A673 (cell line): ENCODE measurements at regions not wholly inside any gene's neighbourhood (a gene's known extent, or its start where the extent isn't known, plus 50 kb on each side); places are given as distances from the start of the nearest gene placed in this dataset.

Experiments used
- BruUV-seq: library from RNA; stranded (reverse); fragments of 400-500 nt; replicated peaks from 2 replicates; lab custom pipeline; 2021; lab: Mats Ljungman, UMichigan
- CTCF ChIA-PET: fragments of 300-600 bp; sonication (Branson Sonifier 250); formaldehyde crosslinking; loops from one replicate; lab custom pipeline; 2022; ENCODE audit warnings: antibody characterized with exemption; lab: Charles Lee
- POLR2A ChIA-PET: fragments of 300-600 bp; sonication (Branson Sonifier 250); formaldehyde crosslinking; loops from one replicate; lab custom pipeline; 2022; ENCODE audit warnings: antibody characterized with exemption; ENCODE audit not compliant: low non-redundant PET; lab: Charles Lee
- DNase-seq: peaks from one replicate; pipeline ENCODE4 v3.0.0-alpha.2; 2015; ENCODE audit warnings: low spot score
- H3K27ac ChIP-seq: fragments of 200-600 bp; sonication (generic); 2 replicates; pipeline ENCODE4 v1.5.1; 2016; ENCODE audit warnings: mixed run types, low read depth, mild to moderate bottlenecking, mixed read lengths, antibody characterized with exemption, low read length; ENCODE audit not compliant: poor library complexity, severe bottlenecking
- H3K27me3 ChIP-seq: fragments of 200-600 bp; sonication (generic); replicated peaks from 2 replicates; pipeline ENCODE4 v1.6.1; 2017; ENCODE audit warnings: mixed run types, low read depth, mild to moderate bottlenecking, mixed read lengths, antibody characterized with exemption, low read length; ENCODE audit not compliant: insufficient read depth, poor library complexity
- H3K36me3 ChIP-seq: fragments of 200-600 bp; sonication (generic); 2 replicates; pipeline ENCODE4 v1.6.1; 2016; ENCODE audit warnings: mixed run types, mild to moderate bottlenecking, mixed read lengths, antibody characterized with exemption, low read length; ENCODE audit not compliant: insufficient read depth, poor library complexity, severe bottlenecking
- H3K4me1 ChIP-seq: fragments of 200-600 bp; sonication (generic); 2 replicates; pipeline ENCODE4 v1.6.1; 2017; ENCODE audit warnings: mixed run types, mild to moderate bottlenecking, mixed read lengths, antibody characterized with exemption, low read length; ENCODE audit not compliant: insufficient read depth, poor library complexity, severe bottlenecking
- H3K4me3 ChIP-seq: fragments of 200-600 bp; sonication (generic); 2 replicates; pipeline ENCODE4 v1.5.1; 2016; ENCODE audit warnings: low read depth, mixed run types, mild to moderate bottlenecking, mixed read lengths, low read length; ENCODE audit not compliant: poor library complexity, severe bottlenecking
- H3K9me3 ChIP-seq: fragments of 200-600 bp; sonication (generic); 2 replicates; pipeline ENCODE4 v1.6.1; 2016; ENCODE audit warnings: mixed run types, low read depth, mild to moderate bottlenecking, mixed read lengths, antibody characterized with exemption, low read length; ENCODE audit not compliant: poor library complexity, severe bottlenecking
- EZH2 ChIP-seq: fragments of 200-600 bp; sonication (generic); IDR thresholded peaks from 2 replicates; pipeline ENCODE4 v1.6.1; 2017; ENCODE audit warnings: borderline replicate concordance, low read depth, mild to moderate bottlenecking, mixed read lengths, antibody characterized with exemption, low read length; ENCODE audit not compliant: poor library complexity, severe bottlenecking
- intact Hi-C: fragments of 100-400 bp; cut with micrococcal nuclease; formaldehyde crosslinking; loops from one replicate; pipeline ENCODE4 v1.10.0; 2022; ENCODE audit not compliant: unreplicated experiment
- TF ChIP-seq, protein P1 (sequence below): fragments of 300-800, 200-600 bp; sonication (generic); conservative IDR thresholded peaks from 2 replicates; pipeline ENCODE4 v1.5.1; 2017; ENCODE audit warnings: low read depth, mild to moderate bottlenecking, antibody characterized with exemption, low read length, moderate library complexity, mixed read lengths

DNA sequence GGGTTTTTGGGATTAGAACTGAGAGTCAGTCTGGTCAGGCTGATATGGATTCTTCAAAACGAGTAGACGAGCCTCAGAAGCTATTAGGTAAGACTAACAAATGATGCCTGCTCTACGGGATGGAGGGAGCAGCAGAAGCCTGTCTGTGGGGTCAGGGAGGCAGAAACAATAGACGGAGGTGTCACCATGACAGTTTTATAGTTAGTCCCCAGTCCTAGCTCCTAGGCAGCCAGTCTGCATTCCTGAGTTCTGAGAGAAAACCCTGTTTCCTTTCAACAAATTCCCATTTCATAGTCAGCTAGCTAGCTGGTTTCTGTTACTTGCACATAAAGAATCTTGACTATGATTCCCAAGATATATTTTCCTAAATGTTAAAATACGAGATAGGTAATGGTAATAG lies 542.1 kb downstream of the PID1 start:
- intact Hi-C loops: no loop called here
- CTCF ChIA-PET: interaction anchor here (0.7 kb wide), 1 partner anchor 19 kb away, joined by 4 read pairs; no protein-coding TSS in a partner anchor
- Histone ChIP-seq H3K4me1 (no peaks in the 10 kb centered on the region), H3K27me3 (no peaks in the 10 kb centered on the region), H3K27ac (no peak overlapping the region), H3K4me3 (no peak overlapping the region), H3K9me3 (no peaks in the 10 kb centered on the region), H3K36me3 (no peaks in the 10 kb centered on the region)
- no TSS peak for BruUV-seq
- DNase-seq: no peak
- POLR2A ChIA-PET: no interaction called here
- TF ChIP-seq EZH2: no peak

DNA sequence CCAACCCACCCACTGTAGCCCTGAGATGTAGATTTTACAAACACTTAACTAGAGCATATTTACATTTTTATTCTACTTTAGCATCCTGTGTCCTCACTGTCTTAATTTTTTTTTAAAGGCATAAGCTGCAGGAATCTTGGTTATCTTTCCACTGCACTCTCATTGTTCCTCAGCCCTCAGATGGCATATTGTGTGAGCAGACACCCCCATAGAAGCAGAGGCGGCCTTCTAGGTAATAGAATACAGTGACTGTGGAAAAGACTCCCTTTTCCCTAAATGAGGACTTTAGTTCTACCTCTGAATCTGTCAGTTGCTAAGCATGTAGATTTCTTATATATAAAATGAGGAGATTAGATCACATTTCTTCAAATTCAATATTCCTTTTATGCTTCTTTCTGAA lies 543.5 kb upstream of the SPHKAP start:
- BruUV-seq: no TSS peak
- H3K36me3 ChIP-seq: no peaks in the 10 kb centered on the region

DNA sequence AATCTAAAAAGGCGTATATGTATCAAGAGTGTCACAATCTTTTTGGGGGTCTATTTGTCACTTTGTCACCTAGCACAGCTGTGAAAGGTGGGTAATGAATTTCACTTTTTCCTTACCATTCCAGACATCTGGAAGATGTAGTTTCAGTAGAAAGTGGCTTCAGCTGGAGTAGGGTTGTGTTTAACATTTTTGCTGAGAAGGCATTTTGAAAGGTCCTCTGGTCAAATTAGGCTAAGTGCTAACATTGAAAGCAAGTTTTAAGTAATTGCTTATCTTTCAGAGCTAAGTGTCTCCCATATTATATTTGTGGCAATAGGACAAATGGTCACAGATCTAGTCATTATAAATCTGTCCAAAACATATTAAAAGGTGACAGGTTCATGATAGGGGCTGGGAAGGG lies 542.1 kb upstream of the SPHKAP start:
- no peak for DNase-seq

More for the DNA sequence above, 543.5 kb upstream of the SPHKAP start:
- Histone ChIP-seq H3K4me3 (no peak overlapping the region), H3K9me3 (no peaks in the 10 kb centered on the region), H3K27me3 (no peaks in the 10 kb centered on the region), H3K4me1 (no peaks in the 10 kb centered on the region), H3K27ac (no peak overlapping the region)
- POLR2A ChIA-PET: no interaction called here
- no peak for DNase-seq
- intact Hi-C loops: no loop called here
- TF ChIP-seq EZH2: no peak
- TF ChIP-seq, protein P1, sequence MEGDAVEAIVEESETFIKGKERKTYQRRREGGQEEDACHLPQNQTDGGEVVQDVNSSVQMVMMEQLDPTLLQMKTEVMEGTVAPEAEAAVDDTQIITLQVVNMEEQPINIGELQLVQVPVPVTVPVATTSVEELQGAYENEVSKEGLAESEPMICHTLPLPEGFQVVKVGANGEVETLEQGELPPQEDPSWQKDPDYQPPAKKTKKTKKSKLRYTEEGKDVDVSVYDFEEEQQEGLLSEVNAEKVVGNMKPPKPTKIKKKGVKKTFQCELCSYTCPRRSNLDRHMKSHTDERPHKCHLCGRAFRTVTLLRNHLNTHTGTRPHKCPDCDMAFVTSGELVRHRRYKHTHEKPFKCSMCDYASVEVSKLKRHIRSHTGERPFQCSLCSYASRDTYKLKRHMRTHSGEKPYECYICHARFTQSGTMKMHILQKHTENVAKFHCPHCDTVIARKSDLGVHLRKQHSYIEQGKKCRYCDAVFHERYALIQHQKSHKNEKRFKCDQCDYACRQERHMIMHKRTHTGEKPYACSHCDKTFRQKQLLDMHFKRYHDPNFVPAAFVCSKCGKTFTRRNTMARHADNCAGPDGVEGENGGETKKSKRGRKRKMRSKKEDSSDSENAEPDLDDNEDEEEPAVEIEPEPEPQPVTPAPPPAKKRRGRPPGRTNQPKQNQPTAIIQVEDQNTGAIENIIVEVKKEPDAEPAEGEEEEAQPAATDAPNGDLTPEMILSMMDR: no peak
- CTCF ChIA-PET: no interaction called here

DNA sequence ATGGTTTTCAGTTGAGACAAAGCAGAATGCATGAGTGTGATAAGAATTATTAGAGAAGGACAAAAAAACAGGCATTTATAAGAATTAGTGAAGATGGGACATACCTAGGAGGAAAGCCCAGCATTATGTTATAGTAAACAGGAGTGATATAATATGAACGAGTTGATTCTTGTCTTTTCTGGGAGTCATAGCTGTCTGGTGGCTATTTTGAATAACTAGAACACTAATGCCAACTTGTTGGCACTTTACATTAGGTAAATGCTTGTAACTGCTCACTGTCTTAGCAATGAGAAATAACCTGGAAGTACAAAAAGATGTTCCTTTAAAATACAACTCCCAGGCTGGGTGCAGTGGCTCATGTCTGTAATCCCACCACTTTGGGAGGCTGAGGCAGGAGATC lies 540.8 kb upstream of the SPHKAP start:
- CTCF ChIA-PET: no interaction called here
- BruUV-seq: no TSS peak
- Histone ChIP-seq H3K36me3 (no peaks in the 10 kb centered on the region), H3K27me3 (no peaks in the 10 kb centered on the region), H3K27ac (no peak overlapping the region), H3K9me3 (no peaks in the 10 kb centered on the region), H3K4me3 (no peak overlapping the region), H3K4me1 (no peaks in the 10 kb centered on the region)
- TF ChIP-seq EZH2: no peak
- TF ChIP-seq, protein P1: no peak
- intact Hi-C loops: no loop called here
- POLR2A ChIA-PET: no interaction called here
- no peak for DNase-seq

More for the DNA sequence above, 542.1 kb upstream of the SPHKAP start:
- no peak for TF ChIP-seq EZH2
- TF ChIP-seq, protein P1: no peak
- no peaks in the 10 kb centered on the region for H3K36me3 ChIP-seq
- no peaks in the 10 kb centered on the region for H3K9me3 ChIP-seq
- ChIA-PET POLR2A (no interaction called here), CTCF (no interaction called here)
- no peaks in the 10 kb centered on the region for H3K27me3 ChIP-seq
- no peak overlapping the region for H3K27ac ChIP-seq
- no peaks in the 10 kb centered on the region for H3K4me1 ChIP-seq
- intact Hi-C loops: no loop called here
- no TSS peak for BruUV-seq
- no peak overlapping the region for H3K4me3 ChIP-seq
